OCI-LY1 (cell line): ENCODE measurements at regions not wholly inside any gene's neighbourhood (a gene's known extent, or its start where the extent isn't known, plus 50 kb on each side); places are given as distances from the start of the nearest gene placed in this dataset.

ENCODE experiments used
- CTCF ChIP-seq: fragments of 200-600 bp; sonication (generic), shearing (Covaris generic); IDR thresholded peaks from 2 replicates; pipeline ENCODE4 v1.5.1; 2017; ENCODE audit warnings: mild to moderate bottlenecking, antibody characterized with exemption, low read length, moderate library complexity, mixed read lengths
- EZH2 ChIP-seq: fragments of 200-600 bp; sonication (generic), shearing (Covaris generic); IDR thresholded peaks from 2 replicates; pipeline ENCODE4 v1.8.0; 2017; ENCODE audit warnings: borderline replicate concordance, mixed run types, mild to moderate bottlenecking, antibody characterized with exemption, low read length, moderate library complexity, mixed read lengths

GRCh38 chr15:31476866-31477265, 150.2 kb downstream of the KLF13 start:
- TF ChIP-seq CTCF (no peak), EZH2 (no peak)
